Loucy (cell line): ENCODE measurements at regions not wholly inside any gene's neighbourhood (a gene's known extent, or its start where the extent isn't known, plus 50 kb on each side); places are given as distances from the start of the nearest gene placed in this dataset.

Experiments
- CTCF ChIP-seq: fragments of 200-600 bp; sonication (generic); conservative IDR thresholded peaks from 2 replicates; pipeline ENCODE4 v1.5.1; 2014; ENCODE audit warnings: mild to moderate bottlenecking, antibody characterized with exemption, low read length
- EZH2phosphoT487 ChIP-seq: fragments of 200-600 bp; IDR thresholded peaks from 2 replicates; pipeline ENCODE4 v1.6.1; 2018; ENCODE audit warnings: antibody characterized with exemption, mild to moderate bottlenecking, moderate library complexity, borderline replicate concordance

GRCh38 chr13:106041445-106041844, 494.0 kb downstream of the EFNB2 start:
- TF ChIP-seq CTCF, result no peak
- TF ChIP-seq EZH2phosphoT487, result no peak
